BLaER1 treated with 17β-estradiol and CSF1 and Interleukin-3, amounts not matched to agents 10 nM and 100 nM (cell line): ENCODE measurements at regions not wholly inside any gene's neighbourhood (a gene's known extent, or its start where the extent isn't known, plus 50 kb on each side); places are given as distances from the start of the nearest gene placed in this dataset.

ENCODE experiments used
- H3K27ac ChIP-seq, 11 experiments: shearing (Covaris generic); formaldehyde crosslinking; 2 replicates each; pipeline ENCODE4 v1.8.1; 2022
- H3K27me3 ChIP-seq, 11 experiments: shearing (Covaris generic); formaldehyde crosslinking; 2 replicates each; pipeline ENCODE4 v1.8.1; 2022
- H3K36me3 ChIP-seq, 11 experiments: shearing (Covaris generic); formaldehyde crosslinking; 2 replicates each; pipeline ENCODE4 v1.8.1; 2022
- H3K4me1 ChIP-seq, 10 experiments: shearing (Covaris generic); formaldehyde crosslinking; 2 replicates each; pipeline ENCODE4 v1.8.1; 2022
- H3K4me2 ChIP-seq, 11 experiments: shearing (Covaris generic); formaldehyde crosslinking; 2 replicates each; pipeline ENCODE4 v1.8.1; 2022
- H3K4me3 ChIP-seq, 10 experiments: shearing (Covaris generic); formaldehyde crosslinking; 2 replicates each; pipeline ENCODE4 v1.8.1; 2022
- H3K9ac ChIP-seq, 11 experiments: shearing (Covaris generic); formaldehyde crosslinking; 2 replicates each; pipeline ENCODE4 v1.8.1; 2022
- H3K9me3 ChIP-seq, 11 experiments: shearing (Covaris generic); formaldehyde crosslinking; replicated peaks in 1 of 11; 2 replicates each; pipeline ENCODE4 v1.8.1; 2022
- H4K20me1 ChIP-seq, 11 experiments: shearing (Covaris generic); formaldehyde crosslinking; 2 replicates each; pipeline ENCODE4 v1.8.1; 2022
- Cebpa-rat ChIP-seq, 11 experiments: shearing (Covaris generic); IDR thresholded peaks; 2 replicates each; pipeline ENCODE4 v1.8.1; 2022

GRCh38 chr21:32055305-32055704 lies 182.5 kb downstream of the HUNK start:
- Histone ChIP-seq H4K20me1 (no peaks in the 10 kb centered on the region), H3K9ac (no peak overlapping the region), H3K4me1 (no peaks in the 10 kb centered on the region), H3K27me3 (no peaks in the 10 kb centered on the region), H3K4me3 (no peak overlapping the region), H3K36me3 (no peaks in the 10 kb centered on the region), H3K27ac (no peak overlapping the region), H3K4me2 (no peak overlapping the region), H3K9me3 (peaks cover 11 to 22% (median 14%) of the 10 kb centered on the region in 11 experiments; a peak in 18 of 22 replicates)
- no peak for TF ChIP-seq Cebpa-rat (IDR thresholded peaks at IDR 0.05)
